SK-N-SH (cell line): ENCODE measurements at regions not wholly inside any gene's neighbourhood (a gene's known extent, or its start where the extent isn't known, plus 50 kb on each side); places are given as distances from the start of the nearest gene placed in this dataset.

Experiments
- CTCF ChIA-PET: fragments of 300-600, 350-600 bp; formaldehyde crosslinking; extraction: SDS; loops from one replicate; lab custom pipeline; 2021; lab: Yijun Ruan, JAX
- POLR2A ChIA-PET: fragments of 350-600 bp; sonication (Branson Sonifier 250); formaldehyde crosslinking; extraction: SDS; loops from one replicate; lab custom pipeline; 2020; ENCODE audit warnings: antibody characterized with exemption, inconsistent platforms; lab: Yijun Ruan, JAX
- DNase-seq: peaks from one replicate; pipeline ENCODE4 v3.0.0; 2012
- H2AFZ ChIP-seq: fragments of 200-600 bp; sonication (generic); 2 replicates; pipeline ENCODE4 v1.8.1; 2016; ENCODE audit warnings: antibody characterized with exemption, mild to moderate bottlenecking, low read depth
- H3F3A ChIP-seq: fragments of 200-600 bp; sonication (generic); replicated peaks from 2 replicates; pipeline ENCODE3; 2016; ENCODE audit warnings: antibody characterized with exemption, mild to moderate bottlenecking; ENCODE audit not compliant: insufficient read depth
- H3K27ac ChIP-seq, 2 experiments: fragments of 200-500 bp in 1 of 2; fragments of 200-600 bp in 1 of 2; sonication (Bioruptor generic) in 1 of 2; sonication (generic), shearing (Covaris generic) in 1 of 2; 2 replicates each; pipeline versions ENCODE4 v1.5.1 to v1.6.1; 2014 to 2016; ENCODE audit warnings: low read depth in 2 of 2, inconsistent platforms in 1 of 2, low read length in 1 of 2, mild to moderate bottlenecking in 1 of 2, mixed read lengths in 1 of 2
- H3K27me3 ChIP-seq: fragments of 200-600 bp; sonication (generic), shearing (Covaris generic); 2 replicates; pipeline ENCODE4 v1.6.1; 2016; ENCODE audit warnings: mixed run types; ENCODE audit not compliant: insufficient read depth
- H3K36me3 ChIP-seq, 2 experiments: fragments of 200-500 bp in 1 of 2; fragments of 200-600 bp in 1 of 2; sonication (Bioruptor generic) in 1 of 2; sonication (generic) in 1 of 2; replicated peaks in 1 of 2; 2 replicates each; pipeline versions ENCODE3 to v1.5.1; 2014 to 2016; ENCODE audit warnings: low read length in 1 of 2, mild to moderate bottlenecking in 1 of 2; ENCODE audit not compliant: insufficient read depth in 2 of 2, control insufficient read depth in 1 of 2
- H3K4me1 ChIP-seq, 2 experiments: fragments of 200-500 bp in 1 of 2; fragments of 200-600 bp in 1 of 2; sonication (Bioruptor generic) in 1 of 2; sonication (generic), shearing (Covaris generic) in 1 of 2; 2 replicates each; pipeline versions ENCODE4 v1.5.1 to v1.6.1; 2014 to 2016; ENCODE audit warnings: low read depth in 1 of 2, low read length in 1 of 2, mixed run types in 1 of 2; ENCODE audit not compliant: insufficient read depth in 2 of 2, control insufficient read depth in 1 of 2
- H3K4me2 ChIP-seq: fragments of 200-600 bp; sonication (generic), shearing (Covaris generic); 2 replicates; pipeline ENCODE4 v1.6.1; 2017; ENCODE audit warnings: mixed run types
- H3K4me3 ChIP-seq, 2 experiments: fragments of 200-500 bp in 1 of 2; fragments of 200-600 bp in 1 of 2; sonication (Bioruptor generic) in 1 of 2; sonication (generic), shearing (Covaris generic) in 1 of 2; 2 replicates each; pipeline versions ENCODE4 v1.5.1 to v1.8.1; 2014 to 2016; ENCODE audit warnings: low read depth in 2 of 2, inconsistent platforms in 1 of 2, low read length in 1 of 2, mild to moderate bottlenecking in 1 of 2, mixed read lengths in 1 of 2, moderate library complexity in 1 of 2
- H3K79me2 ChIP-seq: fragments of 200-600 bp; sonication (generic); 2 replicates; pipeline ENCODE4 v1.8.1; 2017; ENCODE audit warnings: mild to moderate bottlenecking; ENCODE audit not compliant: insufficient read depth
- H3K9ac ChIP-seq: fragments of 200-600 bp; sonication (generic); 2 replicates; pipeline ENCODE4 v1.6.1; 2017; ENCODE audit warnings: mixed run types
- H3K9me2 ChIP-seq: fragments of 200-600 bp; sonication (generic); 2 replicates; pipeline ENCODE4 v1.6.1; 2017; ENCODE audit warnings: mixed run types
- H3K9me3 ChIP-seq: fragments of 200-600 bp; sonication (generic); 2 replicates; pipeline ENCODE4 v1.6.1; 2017; ENCODE audit warnings: mixed run types, mild to moderate bottlenecking, moderate library complexity
- H4K20me1 ChIP-seq: fragments of 200-600 bp; sonication (generic); 2 replicates; pipeline ENCODE4 v1.6.1; 2017; ENCODE audit warnings: mild to moderate bottlenecking, mixed run types; ENCODE audit not compliant: insufficient read depth
- CTCF ChIP-seq: fragments of 200-600 bp; sonication (generic); IDR thresholded peaks from 2 replicates; pipeline ENCODE4 v1.6.1; 2017; ENCODE audit warnings: antibody characterized with exemption, mild to moderate bottlenecking, moderate library complexity
- ELF1 ChIP-seq: IDR thresholded peaks from 2 replicates; pipeline ENCODE4 v1.4.0; 2012
- EP300 ChIP-seq, 2 experiments: IDR thresholded peaks; 2 replicates each; pipeline versions ENCODE4 v1.4.0 to v1.6.1; 2012; ENCODE audit warnings: borderline replicate concordance in 1 of 2, low read depth in 1 of 2, low read length in 1 of 2
- FOXJ3 ChIP-seq: sonication (generic); formaldehyde crosslinking; IDR thresholded peaks from 2 replicates; pipeline ENCODE4 v1.5.1; 2020; ENCODE audit warnings: mild to moderate bottlenecking, missing genetic modification reagents
- FOXM1 ChIP-seq: IDR thresholded peaks from 2 replicates; pipeline ENCODE4 v1.4.0; 2012; ENCODE audit warnings: low read depth, mild to moderate bottlenecking
- GABPA ChIP-seq: IDR thresholded peaks from 2 replicates; pipeline ENCODE4 v1.4.0; 2012; ENCODE audit warnings: low read depth, mild to moderate bottlenecking
- IRF3 ChIP-seq: fragments of 150-350 bp; IDR thresholded peaks from 2 replicates; pipeline ENCODE4 v1.6.1; 2016; ENCODE audit warnings: mild to moderate bottlenecking, low read depth, low read length
- MAX ChIP-seq: IDR thresholded peaks from 2 replicates; pipeline ENCODE4 v1.4.0; 2012; ENCODE audit warnings: low read depth
- MEF2A ChIP-seq: IDR thresholded peaks from 2 replicates; pipeline ENCODE4 v1.4.0; 2012; ENCODE audit warnings: low read depth, borderline replicate concordance
- NRF1 ChIP-seq: IDR thresholded peaks from 2 replicates; pipeline ENCODE4 v1.6.1; 2012; ENCODE audit warnings: low read depth, mild to moderate bottlenecking, low read length
- PBX3 ChIP-seq: IDR thresholded peaks from 2 replicates; pipeline ENCODE4; 2012
- RAD21 ChIP-seq: IDR thresholded peaks from 2 replicates; pipeline ENCODE4 v1.6.1; 2012; ENCODE audit warnings: mild to moderate bottlenecking, low read length
- REST ChIP-seq: IDR thresholded peaks from 2 replicates; pipeline ENCODE4 v1.6.1; 2012; ENCODE audit warnings: mild to moderate bottlenecking, low read depth, low read length, moderate library complexity
- TAF1 ChIP-seq: IDR thresholded peaks from 2 replicates; pipeline ENCODE4 v1.6.1; 2012; ENCODE audit warnings: low read depth, mild to moderate bottlenecking, low read length, moderate library complexity, borderline replicate concordance
- TCF12 ChIP-seq: IDR thresholded peaks from 2 replicates; pipeline ENCODE4 v1.4.0; 2012
- TEAD4 ChIP-seq: IDR thresholded peaks from 2 replicates; pipeline ENCODE4 v1.4.0; 2012; ENCODE audit warnings: mild to moderate bottlenecking, borderline replicate concordance; ENCODE audit not compliant: insufficient read depth
- USF1 ChIP-seq: IDR thresholded peaks from 2 replicates; pipeline ENCODE4 v1.4.0; 2012; ENCODE audit warnings: low read depth, borderline replicate concordance
- YY1 ChIP-seq: IDR thresholded peaks from 2 replicates; pipeline ENCODE4 v1.4.0; 2012; ENCODE audit warnings: low read depth, mild to moderate bottlenecking
- ZBTB33 ChIP-seq: IDR thresholded peaks from 2 replicates; pipeline ENCODE4 v1.4.0; 2012; ENCODE audit warnings: low read depth, borderline replicate concordance
- WGBS: methylation state at CpG from one replicate; pipeline ENCODE4 v1.1.6; 2017; ENCODE audit warnings: low lambda C conversion rate; 5-methylcytosine and 5-hydroxymethylcytosine counted together

- no peaks in the 10 kb centered on the region for H3K9me2 ChIP-seq
These were observed 162.0 kb upstream of the GUCY1A2 start for GRCh38 chr11:107180236-107180635.

More at GRCh38 chr11:107180236-107180635, 162.0 kb upstream of the GUCY1A2 start:
- Histone ChIP-seq H3K9me3 (no peaks in the 10 kb centered on the region), H3F3A (no peaks in the 10 kb centered on the region), H3K27me3 (no peaks in the 10 kb centered on the region; the same call in 1 of the 2 replicates), H3K79me2 (no peaks in the 10 kb centered on the region), H3K4me2 (no peak overlapping the region), H3K27ac (no peak overlapping the region), H3K36me3 (no peaks in the 10 kb centered on the region), H4K20me1 (no peaks in the 10 kb centered on the region), H3K9ac (no peak overlapping the region), H3K4me3 (no peak overlapping the region; a peak in 1 of 4 replicates), H3K4me1 (no peaks in the 10 kb centered on the region)
- 4% methylated on average over 1 of the region's 1 CpG for WGBS
- DNase-seq, result no peak
- TF ChIP-seq YY1 (no peak), NRF1 (no peak), IRF3 (no peak), ELF1 (no peak), GABPA (no peak), PBX3 (no peak), TAF1 (no peak), FOXJ3 (CRISPR knock-in tag) (no peak), REST (no peak), EP300 (IDR thresholded peaks at IDR 0.05; ENCODE audit: borderline replicate concordance in 1 of 2, low read depth in 1 of 2, low read length in 1 of 2) (no peak), MEF2A (no peak), MAX (no peak), TCF12 (no peak), ZBTB33 (no peak), USF1 (no peak), FOXM1 (no peak), TEAD4 (no peak), CTCF (no peak), RAD21 (no peak)
- TF ChIP-seq, all 33 proteins: peak for 0
- POLR2A ChIA-PET, result no interaction called here
- CTCF ChIA-PET, result no interaction called here
- no peak overlapping the region for H2AFZ ChIP-seq
